Fibroblast of skin of right quadriceps (primary cell): ENCODE measurements at regions not wholly inside any gene's neighbourhood (a gene's known extent, or its start where the extent isn't known, plus 50 kb on each side); places are given as distances from the start of the nearest gene placed in this dataset.

Experiments used
- DNase-seq: peaks from one replicate; pipeline ENCODE4 v3.0.0-alpha.2; 2013

GRCh38 chr4:32394255-32394654, 1674.1 kb downstream of the PCDH7 start:
- no peak for DNase-seq

- no peak for DNase-seq
Measured at GRCh38 chr4:32396507-32397070, 1676.4 kb downstream of the PCDH7 start.

- no peak for DNase-seq
Measured at GRCh38 chr4:32400870-32401269, 1680.7 kb downstream of the PCDH7 start.

- DNase-seq = no peak
Measured at GRCh38 chr4:32417113-32417704, 1697.0 kb downstream of the PCDH7 start.

GRCh38 chr4:32423267-32423666, 1703.1 kb downstream of the PCDH7 start:
- no peak for DNase-seq

GRCh38 chr4:32425243-32425642, 1705.1 kb downstream of the PCDH7 start:
- no peak for DNase-seq

- DNase-seq = no peak
Measured at GRCh38 chr4:32427566-32427965, 1707.4 kb downstream of the PCDH7 start.

GRCh38 chr4:32429151-32429550, 1709.0 kb downstream of the PCDH7 start:
- no peak for DNase-seq

- DNase-seq = no peak
Measured at GRCh38 chr4:32435308-32435707, 1715.1 kb downstream of the PCDH7 start.

GRCh38 chr4:32436816-32437215, 1716.6 kb downstream of the PCDH7 start:
- DNase-seq = no peak

- no peak for DNase-seq
Measured at GRCh38 chr4:32440391-32440790, 1720.2 kb downstream of the PCDH7 start.

- DNase-seq = no peak
Measured at GRCh38 chr4:32454482-32454881, 1734.3 kb downstream of the PCDH7 start.

GRCh38 chr4:32455231-32455630, 1735.1 kb downstream of the PCDH7 start:
- DNase-seq = no peak

- no peak for DNase-seq
Measured at GRCh38 chr4:32460972-32461371, 1740.8 kb downstream of the PCDH7 start.

- DNase-seq = peak; percentile 4
Measured at GRCh38 chr4:32462944-32463343, 1742.8 kb downstream of the PCDH7 start.

- no peak for DNase-seq
Measured at GRCh38 chr4:32470087-32470585, 1750.0 kb downstream of the PCDH7 start.

GRCh38 chr4:32472918-32473317, 1752.7 kb downstream of the PCDH7 start:
- no peak for DNase-seq

GRCh38 chr4:32475710-32476109, 1755.5 kb downstream of the PCDH7 start:
- no peak for DNase-seq

- no peak for DNase-seq
Measured at GRCh38 chr4:32477518-32477917, 1757.3 kb downstream of the PCDH7 start.

- no peak for DNase-seq
Measured at GRCh38 chr4:32485956-32486355, 1765.8 kb downstream of the PCDH7 start.

GRCh38 chr4:32488690-32489089, 1768.5 kb downstream of the PCDH7 start:
- peak; percentile 48 for DNase-seq

GRCh38 chr4:32499171-32499570, 1779.0 kb downstream of the PCDH7 start:
- DNase-seq = peak; percentile 69

- DNase-seq = no peak
Measured at GRCh38 chr4:32503241-32503640, 1783.1 kb downstream of the PCDH7 start.

GRCh38 chr4:32506067-32506466, 1785.9 kb downstream of the PCDH7 start:
- no peak for DNase-seq

- peak; percentile 5 for DNase-seq
Measured at GRCh38 chr4:32519060-32519459, 1798.9 kb downstream of the PCDH7 start.
